CD14-positive monocyte (primary cell): ENCODE measurements at regions not wholly inside any gene's neighbourhood (a gene's known extent, or its start where the extent isn't known, plus 50 kb on each side); places are given as distances from the start of the nearest gene placed in this dataset.

Experiments
- DNase-seq, 3 donors: peaks; one replicate each; pipeline ENCODE4 v3.0.0-alpha.2; 2011 to 2022
- H2AFZ ChIP-seq: 2 replicates; pipeline ENCODE4 v1.6.0; 2012; ENCODE audit warnings: mild to moderate bottlenecking, low read depth, low read length, inconsistent platforms; ENCODE audit not compliant: insufficient read depth, poor library complexity, severe bottlenecking
- H3K27ac ChIP-seq, 2 donors: 1 replicate in 1 of 2; 2 replicates in 1 of 2; pipeline ENCODE4 v1.5.1; 2012 to 2013; ENCODE audit warnings: low read length in 2 of 2, control low read depth in 1 of 2, inconsistent platforms in 1 of 2, low read depth in 1 of 2, mild to moderate bottlenecking in 1 of 2
- H3K27me3 ChIP-seq, 2 donors: one replicate each; pipeline versions ENCODE4 v1.6.0 to v1.6.1; 2011 to 2013; ENCODE audit warnings: low read length in 2 of 2; ENCODE audit not compliant: control insufficient read depth in 2 of 2, insufficient read depth in 2 of 2
- H3K36me3 ChIP-seq, 2 donors: replicated peaks in 1 of 2; 1 replicate in 1 of 2; 2 replicates in 1 of 2; pipeline versions ENCODE4 v1.5.1 to v1.6.1; 2012 to 2013; ENCODE audit warnings: low read length in 2 of 2, control low read depth in 1 of 2, inconsistent platforms in 1 of 2, mild to moderate bottlenecking in 1 of 2; ENCODE audit not compliant: insufficient read depth in 2 of 2, control insufficient read depth in 1 of 2
- H3K4me1 ChIP-seq, 2 donors: 1 replicate in 1 of 2; 2 replicates in 1 of 2; pipeline versions ENCODE4 v1.5.1 to v1.6.1; 2012 to 2013; ENCODE audit warnings: low read length in 2 of 2, control low read depth in 1 of 2, inconsistent platforms in 1 of 2, mild to moderate bottlenecking in 1 of 2, moderate library complexity in 1 of 2; ENCODE audit not compliant: insufficient read depth in 2 of 2, control insufficient read depth in 1 of 2
- H3K4me2 ChIP-seq: replicated peaks from 2 replicates; pipeline ENCODE3; 2012; ENCODE audit warnings: low read length, moderate library complexity, mild to moderate bottlenecking; ENCODE audit not compliant: poor library complexity, severe bottlenecking; ENCODE audit errors: extremely low read depth
- H3K4me3 ChIP-seq, 3 experiments: fragments of 200-600 bp in 1 of 3; sonication (generic) in 1 of 3; replicated peaks in 1 of 3; 1 replicate in 2 of 3; 2 replicates in 1 of 3; pipeline ENCODE4 v1.5.1; 2011 to 2013; ENCODE audit warnings: low read length in 3 of 3, mild to moderate bottlenecking in 3 of 3, control low read depth in 2 of 3, low read depth in 2 of 3, inconsistent platforms in 1 of 3, moderate library complexity in 1 of 3
- H3K79me2 ChIP-seq: 2 replicates; pipeline ENCODE4 v1.6.0; 2012; ENCODE audit warnings: mild to moderate bottlenecking, control low read depth, inconsistent platforms, low read length, moderate library complexity; ENCODE audit not compliant: insufficient read depth
- H3K9ac ChIP-seq: 2 replicates; pipeline ENCODE4 v1.6.0; 2017; ENCODE audit warnings: low read length, mild to moderate bottlenecking; ENCODE audit not compliant: insufficient read depth, poor library complexity, severe bottlenecking
- H3K9me3 ChIP-seq, 2 donors: replicated peaks in 1 of 2; 1 replicate in 1 of 2; 2 replicates in 1 of 2; pipeline versions ENCODE4 v1.5.1 to v1.6.1; 2012 to 2013; ENCODE audit warnings: low read length in 2 of 2, control low read depth in 1 of 2; ENCODE audit not compliant: control insufficient read depth in 1 of 2, insufficient read depth in 1 of 2
- H4K20me1 ChIP-seq: 2 replicates; pipeline ENCODE4 v1.6.0; 2012; ENCODE audit warnings: mild to moderate bottlenecking, low read length, control low read depth, moderate library complexity; ENCODE audit not compliant: insufficient read depth
- H3K27ac Mint-ChIP-seq, 7 donors: one replicate each; pipeline ENCODE4 v1.8.0; 2020; ENCODE audit warnings: mild to moderate bottlenecking in 7 of 7, mixed read lengths in 7 of 7, moderate library complexity in 6 of 7, inconsistent platforms in 2 of 7
- H3K27me3 Mint-ChIP-seq, 3 donors: one replicate each; pipeline ENCODE4 v1.8.0; 2021 to 2022; ENCODE audit warnings: low read depth in 3 of 3, mild to moderate bottlenecking in 3 of 3, mixed read lengths in 3 of 3, moderate library complexity in 3 of 3, inconsistent platforms in 1 of 3
- H3K36me3 Mint-ChIP-seq, 2 donors: one replicate each; pipeline ENCODE4 v1.8.0; 2020; ENCODE audit warnings: mixed read lengths in 2 of 2, inconsistent platforms in 1 of 2, mild to moderate bottlenecking in 1 of 2
- H3K4me1 Mint-ChIP-seq: one replicate; pipeline ENCODE4 v1.8.0; 2020; ENCODE audit warnings: mild to moderate bottlenecking, mixed read lengths
- H3K4me3 Mint-ChIP-seq, 2 donors: one replicate each; pipeline ENCODE4 v1.8.0; 2020; ENCODE audit warnings: mild to moderate bottlenecking in 2 of 2, mixed read lengths in 2 of 2, moderate library complexity in 1 of 2
- H3K9me3 Mint-ChIP-seq, 7 donors: one replicate each; pipeline ENCODE4 v1.8.0; 2020 to 2022; ENCODE audit warnings: mixed read lengths in 7 of 7, mild to moderate bottlenecking in 6 of 7, moderate library complexity in 6 of 7, inconsistent platforms in 2 of 7
- WGBS: methylation state at CpG from one replicate; pipeline ENCODE4 v1.1.5; 2013; ENCODE audit warnings: missing lambda C conversion rate; ENCODE audit not compliant: insufficient coverage; 5-methylcytosine and 5-hydroxymethylcytosine counted together
- intact Hi-C, 2 donors: fragments of 100-400 bp; cut with micrococcal nuclease; formaldehyde crosslinking; loops; one replicate each; pipeline versions ENCODE4 v1.15.0 to v1.15.1; 2023
- TF ChIP-seq, protein P1 (sequence below): fragments of 200-600 bp; IDR thresholded peaks from one replicate; pipeline ENCODE4 v1.8.0; 2022; ENCODE audit warnings: antibody characterized with exemption, mild to moderate bottlenecking

DNA sequence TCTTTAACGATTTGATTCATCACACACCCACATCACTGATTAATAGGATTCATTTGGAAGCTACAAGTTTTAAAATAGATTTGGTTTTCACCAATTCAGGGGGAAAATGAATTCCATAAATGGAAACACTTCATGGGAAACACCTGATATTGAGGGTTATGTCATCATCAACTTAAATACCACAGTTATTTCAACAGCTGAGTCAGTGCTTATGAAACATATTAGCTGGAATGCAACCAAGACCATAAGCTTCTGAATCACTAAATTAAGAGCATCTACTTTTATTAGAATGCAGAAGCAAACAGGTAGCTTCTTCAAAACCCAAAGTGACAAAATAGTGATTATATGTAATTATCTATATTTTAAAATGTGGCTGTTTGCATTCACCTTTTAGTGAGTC is 207.8 kb upstream of the DCAF8L1 start:
- Histone ChIP-seq H3K27ac (no peak overlapping the region), H3K36me3 (no peaks in the 10 kb centered on the region), H3K9ac (no peak overlapping the region), H3K27me3 (no peaks in the 10 kb centered on the region), H3K4me3 (no peak overlapping the region), H3K4me2 (no peak overlapping the region), H3K4me1 (no peaks in the 10 kb centered on the region), H2AFZ (no peak overlapping the region), H3K9me3 (peaks cover 0 to 2% of the 10 kb centered on the region in 2 donors), H4K20me1 (no peaks in the 10 kb centered on the region), H3K79me2 (no peaks in the 10 kb centered on the region)
- Mint-ChIP-seq H3K4me1 (no peaks in the 10 kb centered on the region), H3K27me3 (no peaks in the 10 kb centered on the region), H3K36me3 (no peaks in the 10 kb centered on the region), H3K27ac (no peak overlapping the region), H3K9me3 (peaks cover 0 to 5% (median 0%) of the 10 kb centered on the region in 7 donors), H3K4me3 (no peak overlapping the region)
- intact Hi-C loops: no loop called here
- TF ChIP-seq, protein P1, sequence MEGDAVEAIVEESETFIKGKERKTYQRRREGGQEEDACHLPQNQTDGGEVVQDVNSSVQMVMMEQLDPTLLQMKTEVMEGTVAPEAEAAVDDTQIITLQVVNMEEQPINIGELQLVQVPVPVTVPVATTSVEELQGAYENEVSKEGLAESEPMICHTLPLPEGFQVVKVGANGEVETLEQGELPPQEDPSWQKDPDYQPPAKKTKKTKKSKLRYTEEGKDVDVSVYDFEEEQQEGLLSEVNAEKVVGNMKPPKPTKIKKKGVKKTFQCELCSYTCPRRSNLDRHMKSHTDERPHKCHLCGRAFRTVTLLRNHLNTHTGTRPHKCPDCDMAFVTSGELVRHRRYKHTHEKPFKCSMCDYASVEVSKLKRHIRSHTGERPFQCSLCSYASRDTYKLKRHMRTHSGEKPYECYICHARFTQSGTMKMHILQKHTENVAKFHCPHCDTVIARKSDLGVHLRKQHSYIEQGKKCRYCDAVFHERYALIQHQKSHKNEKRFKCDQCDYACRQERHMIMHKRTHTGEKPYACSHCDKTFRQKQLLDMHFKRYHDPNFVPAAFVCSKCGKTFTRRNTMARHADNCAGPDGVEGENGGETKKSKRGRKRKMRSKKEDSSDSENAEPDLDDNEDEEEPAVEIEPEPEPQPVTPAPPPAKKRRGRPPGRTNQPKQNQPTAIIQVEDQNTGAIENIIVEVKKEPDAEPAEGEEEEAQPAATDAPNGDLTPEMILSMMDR: no peak
- no CpG with 5 or more reads among the region's 1 CpG for WGBS
- no peak for DNase-seq

DNA sequence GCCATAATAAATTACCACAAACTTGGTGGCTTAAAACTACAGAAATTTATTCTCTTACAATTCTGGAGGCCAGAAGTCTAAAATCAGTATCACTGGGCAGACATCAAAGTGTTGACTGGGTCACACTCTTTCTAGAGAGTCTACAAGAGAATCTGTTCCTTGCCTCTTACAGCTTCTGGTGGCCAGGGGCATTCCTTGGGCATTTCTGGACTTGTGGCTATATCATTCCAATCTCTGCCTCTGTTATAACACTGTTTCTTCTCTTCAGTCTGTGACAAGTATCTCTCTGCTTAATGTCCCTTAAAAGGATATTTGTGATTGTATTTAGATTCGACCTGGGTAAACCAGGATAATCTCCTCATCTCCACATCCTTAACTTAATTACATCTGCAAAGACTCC is 207.3 kb upstream of the DCAF8L1 start:
- H3K27me3 ChIP-seq: no peaks in the 10 kb centered on the region
- H2AFZ ChIP-seq: no peak overlapping the region
- H3K36me3 ChIP-seq: no peaks in the 10 kb centered on the region
- H3K79me2 ChIP-seq: no peaks in the 10 kb centered on the region
- no peak overlapping the region for H3K9ac ChIP-seq
- TF ChIP-seq, protein P1: no peak
- no peak overlapping the region for H3K4me3 Mint-ChIP-seq
- no peak overlapping the region for H3K4me3 ChIP-seq
- no CpG with 5 or more reads among the region's 1 CpG for WGBS
- intact Hi-C loops: no loop called here
- no peak overlapping the region for H3K27ac Mint-ChIP-seq
- no peaks in the 10 kb centered on the region for H4K20me1 ChIP-seq
- no peak for DNase-seq
- H3K4me2 ChIP-seq: no peak overlapping the region
- no peaks in the 10 kb centered on the region for H3K4me1 Mint-ChIP-seq
- peaks cover 0 to 4% (median 0%) of the 10 kb centered on the region in 7 donors for H3K9me3 Mint-ChIP-seq
- H3K27me3 Mint-ChIP-seq: no peaks in the 10 kb centered on the region
- no peaks in the 10 kb centered on the region for H3K36me3 Mint-ChIP-seq
- no peak overlapping the region for H3K27ac ChIP-seq
- no peaks in the 10 kb centered on the region for H3K4me1 ChIP-seq
- H3K9me3 ChIP-seq: peaks cover 0 to 2% of the 10 kb centered on the region in 2 donors
